Upper lobe of left lung (tissue), 6 donors: ENCODE measurements at regions not wholly inside any gene's neighbourhood (a gene's known extent, or its start where the extent isn't known, plus 50 kb on each side); places are given as distances from the start of the nearest gene placed in this dataset.

Experiments
- ATAC-seq, 2 donors: fragments of 200-7000 bp; cut with Tn5 transposase; one replicate each; pipeline ENCODE4 v1.9.1; 2022; ENCODE audit warnings: mild to moderate bottlenecking in 2 of 2, moderate library complexity in 2 of 2; ENCODE audit not compliant: low FRiP score in 2 of 2
- DNase-seq, 2 donors: peaks; one replicate each; pipeline ENCODE4 v3.0.0-alpha.2; 2019 to 2020
- H3K27ac ChIP-seq, 4 donors: fragments of 200-600 bp; sonication (generic); one replicate each; pipeline ENCODE4 v1.5.1; 2016 to 2019
- H3K27me3 ChIP-seq, 4 donors: fragments of 200-600 bp; sonication (generic); one replicate each; pipeline ENCODE4 v1.5.1; 2017 to 2019
- H3K36me3 ChIP-seq, 4 donors: fragments of 200-600 bp; sonication (generic); one replicate each; pipeline ENCODE4 v1.5.1; 2016 to 2019
- H3K4me1 ChIP-seq, 4 donors: fragments of 200-600 bp; sonication (generic); one replicate each; pipeline ENCODE4 v1.5.1; 2018 to 2019
- H3K4me3 ChIP-seq, 4 donors: fragments of 200-600 bp; sonication (generic); one replicate each; pipeline ENCODE4 v1.5.1; 2017 to 2019; ENCODE audit warnings: mild to moderate bottlenecking in 2 of 4, moderate library complexity in 1 of 4
- H3K9me3 ChIP-seq, 4 donors: fragments of 200-600 bp; sonication (generic); one replicate each; pipeline ENCODE4 v1.5.1; 2018 to 2019
- EP300 ChIP-seq, 4 donors: sonication (generic); formaldehyde crosslinking; IDR thresholded peaks; one replicate each; pipeline ENCODE4 v1.5.1; 2017; ENCODE audit warnings: antibody characterized with exemption in 4 of 4, control low read depth in 2 of 4
- POLR2A ChIP-seq, 4 donors: fragments of 450-650 bp; IDR thresholded peaks; one replicate each; pipeline ENCODE4 v1.5.1; 2016 to 2017; ENCODE audit warnings: antibody characterized with exemption in 4 of 4, mild to moderate bottlenecking in 2 of 4
- POLR2AphosphoS5 ChIP-seq, 2 donors: sonication (generic); formaldehyde crosslinking; IDR thresholded peaks; one replicate each; pipeline ENCODE4 v1.5.1; 2017; ENCODE audit warnings: antibody characterized with exemption in 2 of 2
- WGBS, 2 donors: methylation state at CpG; one replicate each; pipeline ENCODE4 v1.1.5; 2017 to 2018; 5-methylcytosine and 5-hydroxymethylcytosine counted together
- TF ChIP-seq, protein P1 (sequence below), 6 experiments: fragments of 450-650 bp in 4 of 6; fragments of 200-600 bp in 2 of 6; sonication (generic) in 2 of 6; IDR thresholded peaks; one replicate each; pipeline ENCODE4 v1.5.1; 2016 to 2019; ENCODE audit warnings: antibody characterized with exemption in 6 of 6
- donor health status: DM: no; HTN: no; CAD: no; lungs with moderate emphysema.
- donor health status: DM: no; HTN: yes; CAD: no; lungs with severe emphysema.

DNA sequence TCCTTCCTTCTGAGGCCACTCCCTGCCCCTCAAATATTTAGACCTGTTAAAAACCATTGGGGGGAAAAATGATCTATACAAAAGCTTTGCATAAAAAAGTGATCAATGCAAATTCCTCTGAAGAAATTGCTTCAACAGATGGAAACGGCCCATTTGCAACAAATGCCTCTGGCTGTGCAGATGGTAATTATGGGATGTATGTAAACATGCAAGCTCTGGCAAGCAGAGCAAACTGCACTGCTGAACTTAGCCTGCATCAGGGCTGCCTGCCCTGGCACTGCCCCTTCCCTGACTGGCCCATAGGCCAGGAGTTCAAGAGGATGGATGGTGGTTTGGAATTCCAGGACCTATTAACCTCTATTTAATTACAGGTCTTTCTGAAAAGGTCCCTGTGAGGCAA, 388.7 kb downstream of the MIAT start:
- Histone ChIP-seq H3K36me3 (no peaks in the 10 kb centered on the region), H3K4me3 (no peak overlapping the region), H3K4me1 (no peaks in the 10 kb centered on the region), H3K9me3 (no peaks in the 10 kb centered on the region), H3K27ac (no peak overlapping the region), H3K27me3 (no peaks in the 10 kb centered on the region)
- DNase-seq (no peak), ATAC-seq (no peak)
- WGBS, 2 donors: 56 to 62% methylated on average over 1 of the region's 1 CpG
- TF ChIP-seq, protein P1, sequence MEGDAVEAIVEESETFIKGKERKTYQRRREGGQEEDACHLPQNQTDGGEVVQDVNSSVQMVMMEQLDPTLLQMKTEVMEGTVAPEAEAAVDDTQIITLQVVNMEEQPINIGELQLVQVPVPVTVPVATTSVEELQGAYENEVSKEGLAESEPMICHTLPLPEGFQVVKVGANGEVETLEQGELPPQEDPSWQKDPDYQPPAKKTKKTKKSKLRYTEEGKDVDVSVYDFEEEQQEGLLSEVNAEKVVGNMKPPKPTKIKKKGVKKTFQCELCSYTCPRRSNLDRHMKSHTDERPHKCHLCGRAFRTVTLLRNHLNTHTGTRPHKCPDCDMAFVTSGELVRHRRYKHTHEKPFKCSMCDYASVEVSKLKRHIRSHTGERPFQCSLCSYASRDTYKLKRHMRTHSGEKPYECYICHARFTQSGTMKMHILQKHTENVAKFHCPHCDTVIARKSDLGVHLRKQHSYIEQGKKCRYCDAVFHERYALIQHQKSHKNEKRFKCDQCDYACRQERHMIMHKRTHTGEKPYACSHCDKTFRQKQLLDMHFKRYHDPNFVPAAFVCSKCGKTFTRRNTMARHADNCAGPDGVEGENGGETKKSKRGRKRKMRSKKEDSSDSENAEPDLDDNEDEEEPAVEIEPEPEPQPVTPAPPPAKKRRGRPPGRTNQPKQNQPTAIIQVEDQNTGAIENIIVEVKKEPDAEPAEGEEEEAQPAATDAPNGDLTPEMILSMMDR (IDR thresholded peaks at IDR 0.05): no peak
- TF ChIP-seq POLR2AphosphoS5 (IDR thresholded peaks at IDR 0.05) (no peak), POLR2A (IDR thresholded peaks at IDR 0.05) (no peak), EP300 (IDR thresholded peaks at IDR 0.05) (no peak)

DNA sequence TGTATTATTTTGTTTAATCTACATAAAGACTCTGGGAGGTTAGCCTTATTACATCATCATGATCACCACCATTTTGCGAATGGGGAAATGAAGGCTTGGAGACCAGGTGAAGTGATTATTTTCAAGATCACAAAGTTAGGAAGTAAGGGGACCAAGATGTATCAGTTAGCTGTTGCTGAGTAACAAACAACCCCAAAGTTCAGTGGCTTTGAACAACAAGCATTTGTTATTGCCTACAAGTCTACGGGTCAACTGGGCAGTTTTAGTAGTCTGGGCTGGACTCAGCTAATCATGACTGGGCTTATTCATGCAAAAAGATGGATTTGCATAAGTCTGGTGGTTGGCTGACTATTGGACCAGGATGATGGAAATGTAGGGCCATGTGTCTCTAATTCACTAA, 389.2 kb downstream of the MIAT start:
- H3K27ac ChIP-seq: no peak overlapping the region
- no peaks in the 10 kb centered on the region for H3K4me1 ChIP-seq
- H3K4me3 ChIP-seq: no peak overlapping the region
- no peak for ATAC-seq
- WGBS, 2 donors: 92 to 100% methylated on average over 2 of the region's 2 CpGs
- H3K9me3 ChIP-seq: no peaks in the 10 kb centered on the region
- H3K36me3 ChIP-seq: no peaks in the 10 kb centered on the region
- no peak for DNase-seq
- no peak for TF ChIP-seq POLR2A (IDR thresholded peaks at IDR 0.05)
- TF ChIP-seq, protein P1 (IDR thresholded peaks at IDR 0.05): no peak
- TF ChIP-seq POLR2AphosphoS5 (IDR thresholded peaks at IDR 0.05): no peak
- no peak for TF ChIP-seq EP300 (IDR thresholded peaks at IDR 0.05)
- no peaks in the 10 kb centered on the region for H3K27me3 ChIP-seq

DNA sequence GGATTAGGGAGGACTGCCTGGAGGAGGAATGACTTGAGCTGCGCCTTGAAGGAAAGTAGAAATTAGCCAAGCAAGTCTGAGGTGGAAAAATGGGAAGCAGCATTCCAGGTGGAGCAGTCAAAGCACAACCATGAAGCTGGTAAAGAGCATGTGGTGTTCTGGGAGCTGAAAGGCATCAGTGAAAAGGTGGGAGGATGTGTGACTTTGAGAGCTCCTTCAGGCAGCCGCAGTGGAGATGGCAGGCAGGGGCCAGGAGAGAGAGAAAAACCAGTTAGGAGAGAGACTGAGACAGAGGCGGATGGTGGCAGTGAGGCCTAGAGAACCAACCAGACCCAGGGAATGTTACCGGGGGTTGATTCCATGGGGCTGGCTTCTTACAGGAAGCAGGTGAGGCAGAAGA, 393.4 kb downstream of the MIAT start:
- H3K27ac ChIP-seq: no peak overlapping the region
- TF ChIP-seq POLR2AphosphoS5 (IDR thresholded peaks at IDR 0.05) (no peak), POLR2A (IDR thresholded peaks at IDR 0.05) (no peak), EP300 (IDR thresholded peaks at IDR 0.05) (no peak)
- TF ChIP-seq, protein P1 (IDR thresholded peaks at IDR 0.05): no peak
- WGBS, 2 donors: 82 to 89% methylated on average over 4 of the region's 4 CpGs
- H3K36me3 ChIP-seq: no peaks in the 10 kb centered on the region
- H3K4me3 ChIP-seq: no peak overlapping the region
- H3K4me1 ChIP-seq: no peaks in the 10 kb centered on the region
- no peak for ATAC-seq
- DNase-seq: no peak
- no peaks in the 10 kb centered on the region for H3K27me3 ChIP-seq
- no peaks in the 10 kb centered on the region for H3K9me3 ChIP-seq

DNA sequence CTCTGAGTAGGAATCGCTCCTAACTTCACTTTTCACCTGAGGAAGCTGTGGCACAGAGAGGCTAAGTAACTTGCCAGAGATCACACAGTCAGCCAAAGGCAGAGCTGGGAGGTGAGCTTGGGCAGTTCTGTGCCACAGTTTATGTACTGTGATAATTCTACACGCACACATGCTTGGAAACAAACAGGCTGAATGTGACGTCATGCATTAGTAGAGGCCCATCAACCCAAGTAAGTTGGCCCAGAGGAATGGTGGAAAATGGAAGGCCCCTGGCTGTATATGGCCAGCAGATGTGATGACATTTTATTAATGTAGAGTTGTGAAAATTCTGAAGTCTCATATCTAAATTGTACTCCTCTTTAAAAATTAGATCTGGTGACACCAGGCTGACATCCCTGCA, 394.0 kb downstream of the MIAT start:
- no peak for ATAC-seq
- WGBS, 2 donors: 38 to 93% methylated on average over 3 of the region's 3 CpGs

DNA sequence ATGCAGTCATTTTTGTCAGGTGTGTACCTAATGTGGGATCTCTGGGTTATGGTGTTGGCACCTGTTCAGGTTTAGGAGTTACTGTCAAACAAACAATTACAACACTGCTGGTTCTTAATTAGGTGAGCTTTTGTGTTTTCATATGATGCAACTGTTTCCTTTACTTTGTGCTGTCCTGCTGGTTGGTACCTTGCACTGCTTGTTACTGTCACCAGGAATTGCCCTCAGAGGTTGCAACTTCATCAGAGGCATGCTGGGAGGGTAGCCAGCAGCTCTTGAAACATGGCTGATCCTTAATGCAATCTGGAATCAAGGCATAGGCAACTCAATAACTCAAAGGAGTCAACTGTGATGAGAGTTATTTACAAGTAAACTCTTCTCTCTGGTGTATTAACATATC, 400.3 kb downstream of the MIAT start:
- no peaks in the 10 kb centered on the region for H3K36me3 ChIP-seq
- H3K27ac ChIP-seq: no peak overlapping the region
- DNase-seq (no peak), ATAC-seq (no peak)
- no peaks in the 10 kb centered on the region for H3K9me3 ChIP-seq
- no peaks in the 10 kb centered on the region for H3K4me1 ChIP-seq
- no peaks in the 10 kb centered on the region for H3K27me3 ChIP-seq
- no peak overlapping the region for H3K4me3 ChIP-seq
- no peak for TF ChIP-seq POLR2A (IDR thresholded peaks at IDR 0.05)
- TF ChIP-seq, protein P1 (IDR thresholded peaks at IDR 0.05): no peak
- no peak for TF ChIP-seq EP300 (IDR thresholded peaks at IDR 0.05)
- no peak for TF ChIP-seq POLR2AphosphoS5 (IDR thresholded peaks at IDR 0.05)

More for the DNA sequence above, 394.0 kb downstream of the MIAT start:
- H3K9me3 ChIP-seq: no peaks in the 10 kb centered on the region
- no peak for DNase-seq
- no peak for TF ChIP-seq POLR2A (IDR thresholded peaks at IDR 0.05)
- no peaks in the 10 kb centered on the region for H3K36me3 ChIP-seq
- H3K4me1 ChIP-seq: no peaks in the 10 kb centered on the region
- H3K27ac ChIP-seq: no peak overlapping the region
- no peak overlapping the region for H3K4me3 ChIP-seq
- no peaks in the 10 kb centered on the region for H3K27me3 ChIP-seq
